ENCODE measurements at regions not wholly inside any gene's neighbourhood (a gene's known extent, or its start where the extent isn't known, plus 50 kb on each side); places are given as distances from the start of the nearest gene placed in this dataset.
"Not testable (repeated sequence)": the region's sequence is repeated elsewhere in the genome, so short reads cannot be mapped to it uniquely, and the experiment has no call there.

- Histone ChIP-seq H3K27ac (no peak overlapping the region), H3K4me3 (no peak overlapping the region)
- no peak for DNase-seq (ENCODE audit: low spot score)
- no peak for TF ChIP-seq CTCF (IDR thresholded peaks at IDR 0.05)
These were observed 1220.6 kb upstream of the CDH2 start for GRCh38 chr18:29397536-29397935.

GRCh38 chr18:29383311-29384273, 1206.7 kb upstream of the CDH2 start:
- TF ChIP-seq CTCF (IDR thresholded peaks at IDR 0.05), result no peak
- DNase-seq (ENCODE audit: low spot score), result no peak
- Histone ChIP-seq H3K27ac (no peak overlapping the region), H3K4me3 (no peak overlapping the region)

GRCh38 chr18:29378651-29379136, 1201.8 kb upstream of the CDH2 start:
- Histone ChIP-seq H3K4me3 (no peak overlapping the region), H3K27ac (no peak overlapping the region)
- no peak for TF ChIP-seq CTCF (IDR thresholded peaks at IDR 0.05)
- no peak for DNase-seq (ENCODE audit: low spot score)

- DNase-seq (ENCODE audit: low spot score), result no peak
- no peak overlapping the region for H3K27ac ChIP-seq
- H3K4me3 ChIP-seq, result no peak overlapping the region
- TF ChIP-seq CTCF (IDR thresholded peaks at IDR 0.05), result no peak
These were observed 1200.4 kb upstream of the CDH2 start for GRCh38 chr18:29377346-29377745.

GRCh38 chr18:29373000-29373399, 1196.1 kb upstream of the CDH2 start:
- no peak for TF ChIP-seq CTCF (IDR thresholded peaks at IDR 0.05)
- no peak overlapping the region for H3K4me3 ChIP-seq
- no peak overlapping the region for H3K27ac ChIP-seq
- DNase-seq (ENCODE audit: low spot score), result no peak

GRCh38 chr18:29361843-29362242, 1184.9 kb upstream of the CDH2 start:
- TF ChIP-seq CTCF (IDR thresholded peaks at IDR 0.05), result no peak
- DNase-seq (ENCODE audit: low spot score), result no peak

GRCh38 chr18:29360659-29361058, 1183.7 kb upstream of the CDH2 start:
- not testable (repeated sequence) for H3K27ac ChIP-seq; H3K4me3 ChIP-seq; DNase-seq (ENCODE audit: low spot score)

More at GRCh38 chr18:29361843-29362242, 1184.9 kb upstream of the CDH2 start:
- Histone ChIP-seq H3K4me3 (no peak overlapping the region), H3K27ac (no peak overlapping the region)

- H3K4me3 ChIP-seq; H3K27ac ChIP-seq; DNase-seq (ENCODE audit: low spot score): not testable (repeated sequence)
These were observed 1182.3 kb upstream of the CDH2 start for GRCh38 chr18:29359222-29359621.
